ENCODE measurements at regions not wholly inside any gene's neighbourhood (a gene's known extent, or its start where the extent isn't known, plus 50 kb on each side); places are given as distances from the start of the nearest gene placed in this dataset.

- no peak for TF ChIP-seq TCF7L2 (IDR thresholded peaks at IDR 0.05; ENCODE audit: low read depth, low read length)
- no peak for TF ChIP-seq CTCF (IDR thresholded peaks at IDR 0.05)
Measured at GRCh38 chr1:25157846-25158245, 74.5 kb downstream of the SYF2 start.
